HepG2 (cell line): ENCODE measurements at regions not wholly inside any gene's neighbourhood (a gene's known extent, or its start where the extent isn't known, plus 50 kb on each side); places are given as distances from the start of the nearest gene placed in this dataset.
A peak's percentile ranks its signal among the peaks of the same experiment; 100 is the strongest.

Source experiments
- CCAR2 ChIP-seq: fragments of 200-400 bp; formaldehyde crosslinking; optimal IDR thresholded peaks from 2 replicates; pipeline ENCODE3; 2018; ENCODE audit warnings: low read depth, mild to moderate bottlenecking, low read length, moderate library complexity
- CTCF ChIP-seq: sonication (generic); formaldehyde crosslinking; IDR thresholded peaks from 2 replicates; pipeline ENCODE4 v1.5.0; 2020; ENCODE audit warnings: mild to moderate bottlenecking, missing genetic modification reagents, moderate library complexity
- ELK4 ChIP-seq: sonication (generic); formaldehyde crosslinking; IDR thresholded peaks from 2 replicates; pipeline ENCODE4 v1.9.0; 2021; ENCODE audit warnings: missing genetic modification reagents, borderline replicate concordance
- IKZF1 ChIP-seq: fragments of 450-650 bp; IDR thresholded peaks from 2 replicates; pipeline ENCODE4 v1.7.1; 2016
- RNF2 ChIP-seq: fragments of 450-650 bp; conservative IDR thresholded peaks from 2 replicates; pipeline ENCODE4 v1.6.1; 2016; ENCODE audit warnings: low read depth
- SMAD9 ChIP-seq: sonication (generic); formaldehyde crosslinking; IDR thresholded peaks from 2 replicates; pipeline ENCODE4 v1.5.1; 2020; ENCODE audit warnings: mild to moderate bottlenecking, missing genetic modification reagents
- ZNF30 ChIP-seq: sonication (generic); formaldehyde crosslinking; IDR thresholded peaks from 2 replicates; pipeline ENCODE4 v1.5.0; 2020; ENCODE audit warnings: mild to moderate bottlenecking, missing genetic modification reagents
- ZNF639 ChIP-seq: conservative IDR thresholded peaks from 2 replicates; pipeline ENCODE4 v1.6.1; 2018; ENCODE audit warnings: missing genetic modification reagents
- TF ChIP-seq, protein P1 (sequence below): sonication (generic); formaldehyde crosslinking; IDR thresholded peaks from 2 replicates; pipeline ENCODE4 v1.8.1; 2023; ENCODE audit warnings: mild to moderate bottlenecking, missing genetic modification reagents

DNA sequence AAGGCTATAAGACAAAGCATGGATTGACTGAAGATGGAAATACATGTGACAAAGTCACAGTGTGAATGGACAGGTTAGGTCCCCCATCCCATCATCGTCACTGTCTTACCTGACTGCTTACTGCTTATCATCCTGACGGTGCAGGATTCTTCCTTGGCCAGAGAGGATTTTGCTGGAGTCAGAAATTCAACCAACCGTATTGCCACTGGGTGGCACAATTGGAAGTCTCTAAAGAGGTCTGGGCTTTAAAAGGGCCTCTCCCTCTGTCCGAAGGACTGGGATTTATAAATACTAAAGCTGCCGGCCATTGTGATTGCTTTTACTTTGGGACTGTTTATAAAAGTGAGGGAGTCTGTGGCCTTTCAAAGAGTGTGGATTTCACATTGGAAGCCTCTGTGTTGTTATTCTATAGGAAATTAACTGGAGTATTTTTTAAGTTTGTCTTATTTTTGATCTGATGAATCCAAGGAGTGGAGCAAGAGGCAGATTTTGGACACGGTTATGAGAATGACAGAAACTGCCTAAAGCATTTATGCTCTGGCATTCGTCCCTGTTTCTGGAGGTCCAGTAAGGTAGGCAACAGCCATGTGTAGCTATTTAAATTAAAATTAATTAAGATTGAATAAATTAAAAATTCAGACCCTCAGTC, 113.3 kb upstream of the CREB5 start:
- no peak for TF ChIP-seq ELK4 (CRISPR knock-in tag)
- no peak for TF ChIP-seq ZNF30
- TF ChIP-seq RNF2 = no peak
- TF ChIP-seq SMAD9 (CRISPR knock-in tag) = no peak
- peak; percentile 43 for TF ChIP-seq CTCF
- TF ChIP-seq CCAR2 = no peak
- no peak for TF ChIP-seq ZNF639 (CRISPR knock-in tag)
- TF ChIP-seq IKZF1 = no peak
- TF ChIP-seq, protein P1, sequence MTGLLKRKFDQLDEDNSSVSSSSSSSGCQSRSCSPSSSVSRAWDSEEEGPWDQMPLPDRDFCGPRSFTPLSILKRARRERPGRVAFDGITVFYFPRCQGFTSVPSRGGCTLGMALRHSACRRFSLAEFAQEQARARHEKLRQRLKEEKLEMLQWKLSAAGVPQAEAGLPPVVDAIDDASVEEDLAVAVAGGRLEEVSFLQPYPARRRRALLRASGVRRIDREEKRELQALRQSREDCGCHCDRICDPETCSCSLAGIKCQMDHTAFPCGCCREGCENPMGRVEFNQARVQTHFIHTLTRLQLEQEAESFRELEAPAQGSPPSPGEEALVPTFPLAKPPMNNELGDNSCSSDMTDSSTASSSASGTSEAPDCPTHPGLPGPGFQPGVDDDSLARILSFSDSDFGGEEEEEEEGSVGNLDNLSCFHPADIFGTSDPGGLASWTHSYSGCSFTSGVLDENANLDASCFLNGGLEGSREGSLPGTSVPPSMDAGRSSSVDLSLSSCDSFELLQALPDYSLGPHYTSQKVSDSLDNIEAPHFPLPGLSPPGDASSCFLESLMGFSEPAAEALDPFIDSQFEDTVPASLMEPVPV (CRISPR knock-in tag) = no peak
